ENCODE measurements at regions not wholly inside any gene's neighbourhood (a gene's known extent, or its start where the extent isn't known, plus 50 kb on each side); places are given as distances from the start of the nearest gene placed in this dataset.
A peak's percentile ranks its signal among the peaks of the same experiment; 100 is the strongest.
"Not testable (repeated sequence)": the region's sequence is repeated elsewhere in the genome, so short reads cannot be mapped to it uniquely, and the experiment has no call there.

- DNase-seq, result no peak
Observed at GRCh38 chr7:25732766-25733217, 419.2 kb upstream of the NFE2L3 start.

GRCh38 chr7:25735674-25736242 lies 416.2 kb upstream of the NFE2L3 start:
- DNase-seq, result peak in 3 of 56 donors; percentile 5 to 9 (median 5)

GRCh38 chr7:25738528-25738927 lies 413.5 kb upstream of the NFE2L3 start:
- DNase-seq, result no peak

GRCh38 chr7:25739143-25739542 lies 412.9 kb upstream of the NFE2L3 start:
- DNase-seq, result no peak

GRCh38 chr7:25742316-25742715 lies 409.7 kb upstream of the NFE2L3 start:
- DNase-seq, result no peak

GRCh38 chr7:25743670-25744451 lies 408.1 kb upstream of the NFE2L3 start:
- DNase-seq, result not testable (repeated sequence)

GRCh38 chr7:25750744-25751508 lies 401.1 kb upstream of the NFE2L3 start:
- peak in 4 of 56 donors; percentile 1 to 9 (median 2) for DNase-seq

GRCh38 chr7:25752154-25752553 lies 399.8 kb upstream of the NFE2L3 start:
- DNase-seq, result no peak

- peak in 22 of 56 donors; percentile 1 to 58 (median 19) for DNase-seq
Observed at GRCh38 chr7:25752967-25753791, 398.8 kb upstream of the NFE2L3 start.

GRCh38 chr7:25753837-25754236 lies 398.2 kb upstream of the NFE2L3 start:
- DNase-seq, result no peak

GRCh38 chr7:25754333-25754732 lies 397.7 kb upstream of the NFE2L3 start:
- DNase-seq, result no peak

- no peak for DNase-seq
Observed at GRCh38 chr7:25754751-25755150, 397.2 kb upstream of the NFE2L3 start.

GRCh38 chr7:25756601-25757000 lies 395.4 kb upstream of the NFE2L3 start:
- DNase-seq, result no peak

GRCh38 chr7:25758559-25758958 lies 393.4 kb upstream of the NFE2L3 start:
- DNase-seq, result no peak

- no peak for DNase-seq
Observed at GRCh38 chr7:25759286-25759685, 392.7 kb upstream of the NFE2L3 start.

- no peak for DNase-seq
Observed at GRCh38 chr7:25759748-25760147, 392.2 kb upstream of the NFE2L3 start.

GRCh38 chr7:25762511-25763462 lies 389.2 kb upstream of the NFE2L3 start:
- no peak for DNase-seq

- no peak for DNase-seq
Observed at GRCh38 chr7:25763463-25763860, 388.5 kb upstream of the NFE2L3 start.

- no peak for DNase-seq
Observed at GRCh38 chr7:25765110-25765655, 386.8 kb upstream of the NFE2L3 start.

- no peak for DNase-seq
Observed at GRCh38 chr7:25770235-25770634, 381.8 kb upstream of the NFE2L3 start.
